ENCODE measurements at regions not wholly inside any gene's neighbourhood (a gene's known extent, or its start where the extent isn't known, plus 50 kb on each side); places are given as distances from the start of the nearest gene placed in this dataset.
"Not testable (repeated sequence)": the region's sequence is repeated elsewhere in the genome, so short reads cannot be mapped to it uniquely, and the experiment has no call there.

DNA sequence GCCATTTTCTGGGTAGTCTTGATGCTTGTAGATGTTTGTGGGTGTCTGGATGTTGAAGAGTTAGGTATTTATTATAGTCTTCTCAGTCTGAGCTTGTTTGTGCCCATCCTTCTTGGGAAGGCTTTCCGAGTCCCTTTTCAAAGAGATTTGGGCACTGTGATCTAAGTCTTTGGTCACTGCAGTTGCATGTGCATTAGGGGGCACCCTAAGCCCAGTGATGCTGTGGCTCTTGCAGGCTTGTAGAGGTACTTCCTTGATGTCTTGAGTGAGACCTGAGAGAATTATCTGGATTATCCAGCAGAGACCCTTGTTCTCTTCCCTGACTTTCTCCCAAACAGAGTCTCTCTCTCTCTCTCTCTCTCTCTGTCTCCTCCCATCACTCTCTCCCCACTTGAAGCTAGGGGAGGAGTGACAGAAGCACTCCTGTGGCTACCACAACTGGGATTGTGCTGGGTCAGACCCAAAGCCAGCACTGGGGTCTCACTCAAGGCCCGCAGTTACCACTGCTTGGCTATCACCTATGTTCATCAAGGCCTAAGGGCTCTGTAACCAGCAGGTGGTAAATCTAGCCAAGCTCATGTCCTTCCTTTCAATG is 68.5 kb downstream of the TMCO5A start:
- DNase-seq (ENCODE audit: extremely low read depth, low read depth, low spot score): peak; percentile 65

- DNase-seq (ENCODE audit: extremely low read depth, low read depth, low spot score): no peak
Observed at GRCh38 chr15:38004218-38004861, 69.9 kb downstream of the TMCO5A start.

DNA sequence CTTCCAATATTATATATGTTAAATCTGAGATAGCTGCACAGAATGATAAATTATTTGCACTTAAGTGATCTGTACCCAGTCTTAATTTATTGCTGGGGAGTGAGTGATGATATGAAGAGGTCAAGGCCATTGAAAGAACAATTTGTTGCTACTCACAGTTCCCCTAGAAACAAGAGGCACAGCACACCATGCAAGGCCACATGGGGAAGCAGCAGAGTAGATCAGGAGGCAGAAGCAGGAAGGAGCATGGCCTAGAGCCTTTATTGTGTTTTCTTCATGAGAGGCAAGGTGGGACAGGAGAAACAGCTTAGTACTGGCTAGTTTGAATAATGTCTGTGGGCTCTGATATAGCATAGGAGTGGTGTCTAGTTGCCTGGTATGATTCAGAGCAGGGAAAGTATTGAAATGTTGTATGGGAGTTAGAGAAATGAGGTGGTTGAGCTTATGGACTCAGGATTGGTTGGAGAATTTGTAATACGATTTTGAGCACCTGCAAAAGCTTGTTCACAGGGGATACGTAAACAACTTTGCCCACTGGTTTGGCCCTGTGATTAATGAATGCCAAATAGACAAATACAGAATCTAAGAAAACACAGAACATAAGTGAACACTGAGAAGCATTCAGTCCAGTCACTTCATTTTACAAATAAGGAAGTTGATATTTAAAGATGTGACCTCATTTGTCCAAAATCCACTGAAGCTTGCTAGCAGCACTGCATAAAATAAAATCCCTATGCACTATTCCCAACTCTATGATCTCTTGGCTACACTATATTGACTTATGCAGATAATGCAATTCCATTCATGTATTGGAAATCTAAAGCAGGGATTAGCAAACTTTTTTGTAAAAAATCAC is 71.7 kb downstream of the TMCO5A start:
- no peak for DNase-seq (ENCODE audit: extremely low read depth, low read depth, low spot score)

DNA sequence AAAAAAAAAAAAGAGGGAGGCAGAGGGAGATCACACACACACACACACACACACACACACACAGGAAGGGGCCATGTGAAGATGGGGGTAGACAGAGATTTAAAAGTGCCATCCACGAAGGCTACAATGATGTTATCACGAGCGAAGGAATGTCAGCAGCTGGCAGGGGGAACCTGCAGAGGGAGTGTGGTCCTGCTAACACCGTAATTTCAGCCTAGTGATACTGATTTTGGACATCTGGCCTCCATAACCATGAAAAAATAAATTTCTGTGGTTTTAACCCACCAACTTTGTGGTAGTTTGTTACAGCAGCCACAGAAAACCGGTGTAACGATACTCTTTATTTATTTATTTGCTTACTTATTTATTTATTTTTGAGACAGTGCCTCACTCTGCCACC is 76.0 kb downstream of the TMCO5A start:
- no peak for DNase-seq (ENCODE audit: extremely low read depth, low read depth, low spot score)

GRCh38 chr15:38012894-38013293 is 78.5 kb downstream of the TMCO5A start:
- no peak for DNase-seq (ENCODE audit: extremely low read depth, low read depth, low spot score)

- no peak for DNase-seq (ENCODE audit: extremely low read depth, low read depth, low spot score)
Observed at GRCh38 chr15:38017721-38018120, 83.3 kb downstream of the TMCO5A start.

GRCh38 chr15:38019066-38019465 is 84.6 kb downstream of the TMCO5A start:
- DNase-seq (ENCODE audit: extremely low read depth, low read depth, low spot score): no peak

GRCh38 chr15:38021259-38021658 is 86.8 kb downstream of the TMCO5A start:
- DNase-seq (ENCODE audit: extremely low read depth, low read depth, low spot score): no peak

GRCh38 chr15:38024293-38025091 is 90.1 kb downstream of the TMCO5A start:
- no peak for DNase-seq (ENCODE audit: extremely low read depth, low read depth, low spot score)

DNA sequence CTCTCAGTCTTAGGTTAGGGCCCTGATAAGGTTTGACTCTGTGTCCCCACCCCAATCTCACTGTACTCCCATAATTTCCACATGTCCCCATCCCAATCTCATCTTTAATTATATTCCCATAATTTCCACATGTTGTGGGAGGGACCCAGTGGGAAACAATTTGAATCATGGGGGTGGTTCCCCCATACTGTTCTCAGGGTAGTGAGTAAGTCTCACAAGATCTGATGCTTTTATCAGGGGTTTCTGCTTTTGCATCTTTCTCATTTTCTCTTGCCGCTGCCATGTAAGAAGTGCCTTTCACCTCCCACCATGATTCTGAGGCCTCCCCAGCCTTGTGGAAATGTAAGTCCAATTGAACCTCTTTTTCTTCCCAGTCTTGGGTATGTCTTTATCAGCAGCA is 91.2 kb downstream of the TMCO5A start:
- not testable (repeated sequence) for DNase-seq (ENCODE audit: extremely low read depth, low read depth, low spot score)

GRCh38 chr15:38028869-38029268 is 94.4 kb downstream of the TMCO5A start:
- no peak for DNase-seq (ENCODE audit: extremely low read depth, low read depth, low spot score)

DNA sequence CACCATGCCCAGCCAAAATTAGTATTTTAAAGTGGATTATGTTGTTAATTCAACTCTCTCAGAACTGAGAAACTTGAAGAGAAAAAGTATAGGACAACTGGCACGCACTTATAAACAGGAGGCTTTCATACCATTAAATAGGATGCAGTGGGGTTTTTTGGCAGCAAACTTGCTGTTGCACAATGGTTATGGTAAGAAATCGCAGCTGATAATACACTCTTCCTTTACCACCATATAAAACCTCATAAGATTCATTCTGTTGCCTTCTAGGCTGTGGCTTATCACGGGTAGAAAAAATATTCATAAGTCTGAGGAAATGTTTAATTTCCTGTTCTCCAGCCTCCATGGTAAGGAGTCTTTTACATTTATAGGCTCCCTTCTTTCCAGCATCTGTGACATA is 95.3 kb downstream of the TMCO5A start:
- no peak for DNase-seq (ENCODE audit: extremely low read depth, low read depth, low spot score)

- DNase-seq (ENCODE audit: extremely low read depth, low read depth, low spot score): no peak
Observed at GRCh38 chr15:38030609-38031008, 96.2 kb downstream of the TMCO5A start.

GRCh38 chr15:38035701-38036100 is 101.3 kb downstream of the TMCO5A start:
- no peak for DNase-seq (ENCODE audit: extremely low read depth, low read depth, low spot score)

GRCh38 chr15:38036790-38037338 is 102.4 kb downstream of the TMCO5A start:
- DNase-seq (ENCODE audit: extremely low read depth, low read depth, low spot score): no peak

- DNase-seq (ENCODE audit: extremely low read depth, low read depth, low spot score): no peak
Observed at GRCh38 chr15:38038659-38039442, 104.4 kb downstream of the TMCO5A start.

GRCh38 chr15:38040615-38041014 is 106.2 kb downstream of the TMCO5A start:
- no peak for DNase-seq (ENCODE audit: extremely low read depth, low read depth, low spot score)

- DNase-seq (ENCODE audit: extremely low read depth, low read depth, low spot score): no peak
Observed at GRCh38 chr15:38041576-38041975, 107.1 kb downstream of the TMCO5A start.

GRCh38 chr15:38042211-38042610 is 107.8 kb downstream of the TMCO5A start:
- DNase-seq (ENCODE audit: extremely low read depth, low read depth, low spot score): no peak
